ENCODE measurements at regions not wholly inside any gene's neighbourhood (a gene's known extent, or its start where the extent isn't known, plus 50 kb on each side); places are given as distances from the start of the nearest gene placed in this dataset.

- DNase-seq (ENCODE audit: low read depth): no peak
- no peak for TF ChIP-seq CTCF (IDR thresholded peaks at IDR 0.05; ENCODE audit: control insufficient read depth, extremely low read depth, insufficient read depth)
These were observed 393.1 kb upstream of the KLHL29 start for GRCh38 chr2:22991844-22992243.

GRCh38 chr2:22992441-22992840, 392.5 kb upstream of the KLHL29 start:
- no peak for TF ChIP-seq CTCF (IDR thresholded peaks at IDR 0.05; ENCODE audit: control insufficient read depth, extremely low read depth, insufficient read depth)
- no peak for DNase-seq (ENCODE audit: low read depth)
- H3K4me3 ChIP-seq (ENCODE audit: low read depth, low read length): no peak overlapping the region

More at GRCh38 chr2:22991844-22992243, 393.1 kb upstream of the KLHL29 start:
- no peak overlapping the region for H3K4me3 ChIP-seq (ENCODE audit: low read depth, low read length)

DNA sequence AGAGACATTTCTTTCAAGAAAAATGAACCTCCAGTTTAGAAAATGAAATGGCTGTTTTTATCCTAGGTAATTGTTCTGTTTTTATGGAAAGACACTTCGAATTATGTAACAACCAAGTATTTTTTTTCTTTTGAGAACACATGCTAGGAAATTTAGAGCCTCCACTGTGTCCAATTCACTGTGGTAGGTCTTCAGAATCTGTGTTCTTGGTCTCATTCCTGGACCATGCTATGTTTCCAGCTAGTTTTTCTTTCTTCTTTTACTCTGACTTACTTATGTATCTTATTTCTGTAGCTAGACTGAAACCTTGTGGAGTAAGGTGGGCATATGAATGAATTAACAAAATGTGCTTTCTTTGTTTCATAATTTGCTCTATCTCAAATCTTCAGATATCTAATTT, 391.7 kb upstream of the KLHL29 start:
- no peak for TF ChIP-seq CTCF (IDR thresholded peaks at IDR 0.05; ENCODE audit: control insufficient read depth, extremely low read depth, insufficient read depth)
- no peak overlapping the region for H3K4me3 ChIP-seq (ENCODE audit: low read depth, low read length)
- no peak for DNase-seq (ENCODE audit: low read depth)

- no peak overlapping the region for H3K4me3 ChIP-seq (ENCODE audit: low read depth, low read length)
- no peak for TF ChIP-seq CTCF (IDR thresholded peaks at IDR 0.05; ENCODE audit: control insufficient read depth, extremely low read depth, insufficient read depth)
- no peak for DNase-seq (ENCODE audit: low read depth)
These were observed 389.4 kb upstream of the KLHL29 start for GRCh38 chr2:22995576-22995975.

GRCh38 chr2:22996911-22997310, 388.1 kb upstream of the KLHL29 start:
- no peak for TF ChIP-seq CTCF (IDR thresholded peaks at IDR 0.05; ENCODE audit: control insufficient read depth, extremely low read depth, insufficient read depth)
- no peak for DNase-seq (ENCODE audit: low read depth)
- no peak overlapping the region for H3K4me3 ChIP-seq (ENCODE audit: low read depth, low read length)

- H3K4me3 ChIP-seq (ENCODE audit: low read depth, low read length): no peak overlapping the region
- no peak for DNase-seq (ENCODE audit: low read depth)
- TF ChIP-seq CTCF (IDR thresholded peaks at IDR 0.05; ENCODE audit: control insufficient read depth, extremely low read depth, insufficient read depth): no peak
These were observed 386.6 kb upstream of the KLHL29 start for GRCh38 chr2:22998359-22998758.

- H3K4me3 ChIP-seq (ENCODE audit: low read depth, low read length): no peak overlapping the region
- no peak for TF ChIP-seq CTCF (IDR thresholded peaks at IDR 0.05; ENCODE audit: control insufficient read depth, extremely low read depth, insufficient read depth)
- no peak for DNase-seq (ENCODE audit: low read depth)
These were observed 385.0 kb upstream of the KLHL29 start for GRCh38 chr2:22999951-23000350.

Data from LNCaP clone FGC (cell line).